Epithelial cell of esophagus (primary cell): ENCODE measurements at regions not wholly inside any gene's neighbourhood (a gene's known extent, or its start where the extent isn't known, plus 50 kb on each side); places are given as distances from the start of the nearest gene placed in this dataset.

ENCODE experiments used
- DNase-seq: peaks from one replicate; pipeline ENCODE4 v3.0.0; 2010; ENCODE audit warnings: low read depth
- H3K4me3 ChIP-seq: 2 replicates; pipeline ENCODE4 v1.5.1; 2011; ENCODE audit warnings: mild to moderate bottlenecking, low read length, control low read depth
- TF ChIP-seq, protein P1 (sequence below): IDR thresholded peaks from 2 replicates; pipeline ENCODE4 v1.5.1; 2011; ENCODE audit warnings: low read depth, mild to moderate bottlenecking, low read length, control low read depth, inconsistent platforms; ENCODE audit not compliant: insufficient read depth; ENCODE audit errors: missing control alignments

DNA sequence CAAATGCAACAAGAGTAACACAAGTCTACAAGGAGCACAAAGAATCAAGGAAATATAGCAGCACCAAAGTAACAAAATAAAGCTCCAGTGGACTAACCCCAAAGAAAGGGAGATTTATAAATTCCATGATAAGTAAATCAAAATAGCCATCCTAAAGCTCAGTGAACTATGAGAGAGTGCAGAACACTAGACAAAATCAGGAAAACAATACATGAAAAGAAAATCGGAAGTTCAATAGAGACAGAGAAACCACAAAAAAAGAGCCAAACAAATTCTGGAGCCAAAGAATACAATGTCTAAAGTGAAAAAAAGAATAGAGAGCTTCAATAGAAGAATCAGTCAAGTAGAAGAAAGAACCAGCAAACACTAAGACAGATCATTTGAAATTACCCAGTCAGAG lies 247.3 kb upstream of the TENT5A start:
- H3K4me3 ChIP-seq = no peak overlapping the region
- no peak for DNase-seq
- TF ChIP-seq, protein P1, sequence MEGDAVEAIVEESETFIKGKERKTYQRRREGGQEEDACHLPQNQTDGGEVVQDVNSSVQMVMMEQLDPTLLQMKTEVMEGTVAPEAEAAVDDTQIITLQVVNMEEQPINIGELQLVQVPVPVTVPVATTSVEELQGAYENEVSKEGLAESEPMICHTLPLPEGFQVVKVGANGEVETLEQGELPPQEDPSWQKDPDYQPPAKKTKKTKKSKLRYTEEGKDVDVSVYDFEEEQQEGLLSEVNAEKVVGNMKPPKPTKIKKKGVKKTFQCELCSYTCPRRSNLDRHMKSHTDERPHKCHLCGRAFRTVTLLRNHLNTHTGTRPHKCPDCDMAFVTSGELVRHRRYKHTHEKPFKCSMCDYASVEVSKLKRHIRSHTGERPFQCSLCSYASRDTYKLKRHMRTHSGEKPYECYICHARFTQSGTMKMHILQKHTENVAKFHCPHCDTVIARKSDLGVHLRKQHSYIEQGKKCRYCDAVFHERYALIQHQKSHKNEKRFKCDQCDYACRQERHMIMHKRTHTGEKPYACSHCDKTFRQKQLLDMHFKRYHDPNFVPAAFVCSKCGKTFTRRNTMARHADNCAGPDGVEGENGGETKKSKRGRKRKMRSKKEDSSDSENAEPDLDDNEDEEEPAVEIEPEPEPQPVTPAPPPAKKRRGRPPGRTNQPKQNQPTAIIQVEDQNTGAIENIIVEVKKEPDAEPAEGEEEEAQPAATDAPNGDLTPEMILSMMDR = no peak

DNA sequence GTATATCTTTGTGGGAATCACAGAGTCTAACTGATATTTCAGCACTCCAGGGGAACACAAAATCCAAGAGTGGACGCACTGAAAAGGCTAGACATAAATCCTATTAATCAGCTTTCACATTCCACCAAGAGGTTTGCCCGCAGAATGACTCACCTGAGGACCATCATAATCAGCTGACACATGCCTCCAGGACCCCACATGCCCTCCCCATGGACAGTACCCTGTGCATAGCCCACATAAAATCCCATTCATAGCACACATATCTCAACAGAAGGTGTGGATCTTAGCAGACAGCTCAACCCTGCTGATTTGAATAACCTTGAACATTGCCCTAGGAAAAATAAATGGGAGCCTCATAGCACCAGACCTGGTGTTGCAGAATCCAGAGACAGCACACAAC lies 246.8 kb upstream of the TENT5A start:
- no peak overlapping the region for H3K4me3 ChIP-seq
- DNase-seq = no peak
- TF ChIP-seq, protein P1 = no peak

DNA sequence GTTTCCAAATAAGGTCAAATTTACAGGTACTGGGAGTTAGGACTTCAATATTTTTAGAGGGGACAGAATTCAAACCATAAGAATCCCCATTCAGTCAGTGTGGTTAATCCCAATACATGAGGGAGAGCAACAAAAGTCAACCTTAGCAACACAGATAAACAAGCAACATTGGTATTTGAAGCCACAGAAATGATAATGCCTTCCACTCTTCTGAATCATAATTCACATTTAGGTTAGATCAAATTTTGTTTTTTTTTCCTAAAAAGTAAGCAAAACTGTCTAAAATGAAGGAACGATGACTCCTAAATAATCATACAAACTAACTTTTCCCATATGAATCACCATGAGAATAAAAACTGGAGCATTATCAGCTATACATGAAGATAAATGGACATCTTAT lies 246.0 kb upstream of the TENT5A start:
- TF ChIP-seq, protein P1 = no peak
- H3K4me3 ChIP-seq = no peak overlapping the region
- DNase-seq = no peak

DNA sequence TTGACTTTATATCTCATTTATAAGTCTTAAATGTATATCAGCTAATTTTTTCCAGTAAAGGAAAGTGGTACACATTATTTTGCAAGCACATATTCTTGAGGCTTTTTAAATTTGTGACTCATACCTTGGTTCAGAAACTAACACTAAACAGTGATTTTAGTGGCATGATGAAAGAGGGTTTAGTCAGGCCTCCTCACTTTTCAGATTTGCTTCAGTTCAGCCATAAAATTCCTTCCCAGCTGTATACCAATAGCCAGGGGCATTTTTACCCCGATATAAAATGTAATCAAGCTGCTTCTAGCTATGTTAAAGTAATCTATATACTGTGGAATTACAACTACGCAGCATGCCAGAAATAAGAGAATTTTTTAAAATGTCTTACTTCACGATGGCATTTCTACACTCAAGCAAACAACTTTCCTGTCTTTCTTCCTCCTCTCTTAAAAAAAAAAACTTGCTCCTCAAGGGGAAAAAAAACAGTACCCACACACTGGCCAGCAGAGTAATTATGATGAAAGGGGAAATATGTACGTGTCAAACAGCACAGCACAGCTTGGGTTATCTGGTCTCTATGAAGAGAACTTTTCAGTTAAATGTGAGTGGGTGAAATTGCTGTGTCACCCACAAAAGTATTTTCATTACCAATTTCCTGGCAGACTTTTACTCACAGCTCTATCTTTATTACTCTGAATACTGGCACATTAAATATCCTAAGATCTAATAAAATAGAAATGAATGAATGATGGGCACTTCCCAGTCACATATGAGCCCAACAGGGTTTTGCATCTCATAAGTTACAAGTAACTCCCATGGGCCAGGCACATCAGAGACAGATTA lies 244.8 kb upstream of the TENT5A start:
- peak; percentile 87 for DNase-seq
- no peak overlapping the region for H3K4me3 ChIP-seq
- TF ChIP-seq, protein P1 = no peak

DNA sequence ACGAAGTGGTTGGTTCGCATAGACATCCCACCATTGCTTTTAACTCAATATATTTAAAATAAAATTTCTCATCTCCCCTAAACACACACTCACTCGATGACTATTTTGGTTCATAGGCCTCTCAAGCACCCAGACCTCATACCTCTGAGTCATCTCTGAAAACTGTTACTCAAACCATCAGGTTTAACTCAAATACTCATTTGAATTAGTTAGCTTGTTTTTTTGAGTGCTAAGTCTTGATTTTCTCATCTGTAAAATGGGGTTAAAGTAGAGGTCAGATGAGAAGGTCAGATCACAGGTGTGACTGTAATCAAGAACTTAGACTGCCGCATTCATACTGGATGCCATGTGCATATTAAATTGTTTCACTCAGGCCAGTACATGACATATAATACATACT lies 243.9 kb upstream of the TENT5A start:
- H3K4me3 ChIP-seq = no peak overlapping the region
- peak; percentile 80 for DNase-seq
- TF ChIP-seq, protein P1 = no peak

DNA sequence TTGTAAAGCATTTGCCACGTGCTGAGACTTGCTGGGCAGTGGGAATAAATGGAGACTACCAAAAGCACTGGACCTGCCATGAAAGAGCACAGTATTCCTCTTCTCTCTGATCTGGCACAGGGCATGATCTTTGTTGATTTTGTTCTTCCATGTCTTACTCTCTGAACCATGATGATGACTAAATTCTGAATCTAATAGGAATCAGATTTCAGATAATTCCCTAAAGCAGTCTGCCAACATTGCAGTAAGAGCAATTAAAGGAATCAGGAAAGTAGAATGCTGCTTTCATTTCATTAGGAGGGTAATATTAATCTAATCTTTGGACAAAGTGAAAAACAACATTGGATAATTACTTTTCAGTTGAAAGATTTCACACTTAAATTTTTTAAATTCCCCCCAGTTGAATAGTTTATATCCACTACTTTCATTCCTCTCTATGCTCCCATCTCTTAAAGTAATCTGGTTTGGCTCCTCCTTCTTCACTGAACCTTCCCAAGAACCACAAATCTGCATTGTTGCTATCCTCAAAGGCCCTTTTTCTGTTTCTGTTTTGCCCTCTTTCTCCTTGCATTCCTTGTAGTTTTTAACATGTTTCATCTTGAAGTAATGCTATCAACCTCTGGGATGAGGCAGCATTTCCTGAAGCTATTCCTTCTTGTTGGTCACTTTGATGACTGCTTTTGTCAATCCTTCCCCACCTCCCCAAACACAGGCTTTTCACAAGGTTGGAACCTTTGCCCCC lies 243.2 kb upstream of the TENT5A start:
- DNase-seq = peak; percentile 79
- TF ChIP-seq, protein P1 = no peak
- no peak overlapping the region for H3K4me3 ChIP-seq
